KG1 (cell line): ENCODE measurements at regions not wholly inside any gene's neighbourhood (a gene's known extent, or its start where the extent isn't known, plus 50 kb on each side); places are given as distances from the start of the nearest gene placed in this dataset.

ENCODE experiments used
- DNase-seq: peaks from one replicate; lab custom pipeline; 2025; lab: John Stamatoyannopoulos, UW

DNA sequence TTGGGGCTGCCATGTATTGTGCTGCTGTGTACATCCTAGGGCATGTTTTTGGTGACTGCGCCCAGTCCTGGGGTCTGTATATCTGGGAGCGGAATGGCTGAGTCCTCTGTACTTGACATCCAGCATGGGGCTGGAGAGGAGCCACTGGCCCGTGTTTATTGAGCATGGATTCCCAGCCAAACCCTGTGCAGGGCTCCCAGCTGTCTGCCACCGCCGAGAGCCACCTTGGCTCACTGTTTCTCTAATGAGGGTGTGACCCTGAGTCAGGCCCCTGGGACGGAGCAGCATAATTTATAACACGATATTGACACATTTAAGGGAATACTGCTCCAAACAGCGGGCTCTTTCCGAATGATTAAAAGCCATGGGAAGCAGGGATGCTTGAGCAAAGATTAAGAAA lies 211.5 kb upstream of the PWP1 start:
- DNase-seq = no peak

DNA sequence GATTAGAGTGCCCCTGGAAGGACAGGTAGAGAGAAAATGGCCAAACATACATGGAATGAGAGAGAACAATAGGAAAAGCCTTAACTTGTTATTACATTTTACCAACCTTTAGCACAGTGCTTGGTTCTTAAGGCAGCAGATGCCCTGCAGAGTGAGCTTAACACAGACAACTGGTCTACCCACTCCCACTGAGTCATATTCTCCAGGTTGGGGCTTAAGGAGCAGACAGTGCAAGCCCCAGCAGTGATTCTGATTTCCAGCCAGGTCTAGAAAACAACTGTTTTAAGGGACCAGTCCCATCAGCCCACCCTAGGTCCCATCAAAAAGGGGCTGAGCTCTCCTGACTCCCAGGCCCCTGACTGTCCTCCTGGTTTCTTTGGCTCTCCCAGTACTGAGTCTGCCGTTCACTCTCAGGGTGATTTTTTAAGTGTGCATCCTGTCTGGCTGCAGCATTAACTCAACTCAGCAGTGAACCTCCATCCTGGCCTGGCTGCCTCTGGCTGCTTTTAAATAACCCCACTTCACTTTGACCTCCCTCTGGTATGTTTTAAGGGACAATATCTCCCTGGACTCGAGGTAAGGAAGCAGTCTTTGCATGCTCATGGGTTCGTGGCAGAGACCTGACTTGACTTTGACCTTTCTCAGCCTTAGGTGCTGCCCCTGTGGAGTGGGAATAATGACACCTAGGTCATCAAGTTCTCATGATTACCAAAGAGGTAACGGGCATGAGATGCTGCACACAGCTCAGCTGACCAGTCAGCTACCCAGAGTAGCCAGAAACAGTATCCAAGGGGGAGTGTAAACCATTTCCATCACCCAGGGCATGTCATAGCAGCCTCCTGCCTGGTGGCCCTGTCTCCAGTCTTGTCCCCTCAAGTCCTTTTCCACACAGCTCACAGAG lies 210.7 kb upstream of the PWP1 start:
- DNase-seq = no peak

DNA sequence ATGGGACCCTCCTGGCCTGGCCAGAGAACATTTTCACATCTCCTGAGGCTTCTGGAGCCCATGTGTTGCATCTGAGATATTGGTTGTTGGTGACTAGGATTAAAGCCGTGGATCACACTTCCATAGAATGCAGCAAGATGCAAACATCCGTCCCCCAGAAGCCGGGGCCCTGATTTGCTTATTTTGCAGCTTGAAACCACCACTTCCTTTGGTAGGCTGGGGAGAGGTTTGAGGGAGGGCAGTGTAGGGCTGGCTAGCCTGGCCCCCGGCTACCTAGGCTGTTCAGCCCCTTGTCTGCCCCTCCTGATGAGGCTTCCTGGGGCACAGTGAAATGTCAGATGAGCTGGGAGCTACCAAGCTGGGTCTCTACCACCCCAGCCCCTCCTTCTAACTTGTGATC lies 209.7 kb upstream of the PWP1 start:
- no peak for DNase-seq

DNA sequence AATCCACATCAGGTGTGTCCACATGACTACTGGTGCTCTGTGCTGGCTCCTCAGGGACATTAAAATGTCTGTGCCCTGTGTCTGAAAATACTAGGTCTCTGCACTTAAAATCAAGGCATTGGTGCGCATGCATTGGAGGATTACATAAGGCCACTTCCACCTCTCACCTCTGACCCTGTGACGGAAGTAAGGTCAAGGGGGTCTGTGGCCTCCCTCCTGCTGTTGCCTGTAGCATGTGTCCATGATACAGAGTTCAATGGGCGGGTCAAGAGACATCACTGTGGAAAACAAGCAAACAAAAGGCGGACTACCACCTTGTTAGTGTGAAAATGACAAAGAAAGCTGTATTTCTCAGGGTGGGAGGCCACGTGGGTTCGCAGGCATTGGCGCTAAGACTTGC lies 208.6 kb upstream of the PWP1 start:
- DNase-seq = no peak

DNA sequence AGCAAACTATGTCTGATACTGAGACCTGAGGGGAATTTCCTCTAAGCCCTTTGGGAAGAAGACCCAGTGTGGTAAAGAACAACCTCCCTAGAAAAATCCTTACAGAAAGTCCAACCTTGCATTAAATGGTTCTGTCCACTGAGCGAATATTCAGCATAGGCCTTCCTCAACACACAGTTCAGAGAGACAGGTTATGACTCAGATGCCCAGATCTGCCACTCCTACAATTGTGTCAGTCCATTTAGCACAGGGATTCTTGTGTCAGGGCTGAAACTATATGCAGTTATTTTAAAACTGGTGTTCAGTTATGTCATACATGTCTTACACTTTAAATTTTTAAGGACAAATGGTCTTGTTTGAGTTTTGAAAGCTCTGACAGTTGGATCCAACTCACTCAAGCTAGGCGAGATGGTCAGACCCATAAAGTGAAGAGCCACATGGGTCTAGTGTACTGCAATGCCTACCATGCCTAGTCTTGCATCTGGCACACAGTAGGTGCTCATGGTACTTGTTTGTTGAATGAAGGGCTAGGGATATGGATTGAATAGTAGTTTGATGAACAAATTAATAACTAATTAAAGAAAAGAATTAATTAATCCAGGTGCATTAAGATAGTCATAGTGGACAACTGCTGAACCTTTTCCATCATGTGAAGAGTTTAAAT lies 207.5 kb upstream of the PWP1 start:
- DNase-seq = no peak

DNA sequence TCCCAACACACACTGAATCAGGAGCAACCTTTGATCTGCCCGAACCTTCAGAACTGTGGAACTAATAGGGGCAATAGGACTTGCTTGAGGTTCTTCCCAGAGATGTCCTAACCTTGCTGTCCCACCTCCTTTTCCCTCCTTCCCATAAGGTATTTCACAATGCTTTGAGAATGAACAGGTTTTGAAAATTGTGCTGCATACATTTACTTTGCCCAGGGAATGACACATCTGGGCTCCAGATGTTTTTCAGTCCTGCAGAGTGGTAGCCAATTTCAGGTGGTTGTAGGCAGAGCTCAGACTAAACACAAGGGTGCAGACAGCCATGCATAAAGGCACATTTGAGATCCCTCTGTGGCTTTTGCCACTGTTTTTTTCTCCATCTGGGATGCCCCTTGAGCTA lies 206.7 kb upstream of the PWP1 start:
- no peak for DNase-seq

DNA sequence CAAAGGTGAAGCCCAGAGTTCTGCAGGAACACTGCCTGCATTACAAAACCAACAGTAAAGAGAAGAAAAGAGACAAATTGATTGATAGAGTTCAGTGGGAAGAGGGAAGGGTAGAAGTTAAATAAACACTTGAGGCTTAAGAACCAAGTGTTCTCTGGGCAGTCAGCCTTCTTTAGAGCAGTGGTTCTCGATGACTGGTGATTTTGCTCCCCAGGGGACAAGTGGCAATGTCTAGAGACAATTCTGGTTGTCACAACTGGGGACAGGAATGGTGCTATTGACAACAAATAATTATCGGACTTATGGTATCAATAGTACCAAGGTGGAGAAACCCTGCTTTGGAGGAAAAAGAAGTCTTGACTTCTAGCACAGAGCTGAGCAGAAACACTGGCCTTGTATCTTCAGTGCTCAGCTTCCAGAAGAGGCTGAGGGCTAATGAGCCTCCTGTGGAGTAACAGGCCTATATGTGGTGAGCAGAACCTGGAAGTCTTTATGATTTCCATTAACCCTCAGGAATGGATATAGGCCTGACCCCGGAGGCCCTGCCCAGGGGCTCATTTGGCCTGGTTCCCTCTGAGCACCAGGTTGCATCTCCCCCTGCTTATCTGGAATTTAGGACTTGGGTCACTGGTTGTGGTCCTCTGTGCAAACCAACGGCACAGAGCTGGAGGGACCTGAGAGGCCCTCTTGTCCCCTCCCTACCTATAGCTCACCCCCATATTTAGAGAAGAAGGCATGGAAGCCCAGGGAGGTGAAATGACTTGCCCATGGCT lies 204.6 kb upstream of the PWP1 start:
- DNase-seq = no peak

DNA sequence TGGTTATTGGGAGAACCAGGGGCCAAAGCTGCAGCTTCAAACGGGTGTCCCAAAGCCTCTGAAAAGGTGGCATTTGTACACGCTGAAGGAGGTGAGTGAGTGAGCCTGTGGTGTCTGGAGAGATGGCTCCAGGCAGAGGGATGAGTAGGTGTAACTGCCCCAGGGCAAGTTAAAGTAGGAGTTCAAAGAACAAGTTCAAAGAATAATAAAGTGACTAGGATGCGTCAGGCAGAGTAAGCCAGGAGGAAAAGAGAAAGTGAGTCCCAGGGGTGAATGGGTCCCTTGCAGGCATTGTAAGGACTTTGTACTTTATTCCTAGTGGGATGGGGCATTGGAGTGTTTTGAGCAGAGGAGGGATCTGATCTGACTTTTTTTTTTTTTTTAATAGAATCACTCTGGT lies 201.4 kb upstream of the PWP1 start:
- no peak for DNase-seq

DNA sequence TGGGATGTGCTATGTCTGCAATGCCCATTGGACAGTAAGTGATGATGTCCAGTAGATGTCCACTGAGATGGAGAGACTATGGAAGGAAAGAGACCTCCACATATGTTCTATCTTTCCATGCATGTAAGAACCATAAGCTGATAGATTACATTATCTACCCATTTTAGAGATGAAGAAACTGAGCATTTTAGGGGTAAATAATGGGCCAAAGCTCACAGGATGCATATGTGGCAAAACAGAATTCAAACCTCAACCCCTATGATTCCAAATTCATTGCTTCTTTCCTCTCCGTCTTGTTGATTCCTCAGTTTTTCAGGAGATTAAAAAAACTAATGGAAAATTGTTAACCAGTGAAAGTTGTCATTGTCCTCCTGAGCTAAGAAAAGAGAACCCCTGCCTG lies 200.7 kb upstream of the PWP1 start:
- DNase-seq = no peak

DNA sequence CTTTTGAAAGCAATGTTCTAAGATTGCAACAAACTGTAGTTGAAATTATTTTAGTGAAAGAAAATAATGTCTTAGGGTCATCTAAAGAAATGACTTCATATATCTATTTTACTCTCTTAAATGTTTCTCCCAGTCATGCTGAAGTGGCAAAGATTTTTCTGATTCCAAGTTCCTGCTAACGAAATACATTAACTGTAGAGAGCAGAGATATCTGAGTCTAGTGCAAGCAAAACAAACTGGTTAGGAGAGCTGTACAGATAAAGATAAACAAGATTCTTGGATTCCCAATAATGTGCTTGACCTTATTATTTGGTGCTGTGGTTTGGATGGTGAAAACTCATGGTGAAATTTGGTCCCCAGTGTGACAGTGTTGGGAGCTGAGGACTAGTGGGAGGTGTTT lies 199.9 kb upstream of the PWP1 start:
- no peak for DNase-seq

DNA sequence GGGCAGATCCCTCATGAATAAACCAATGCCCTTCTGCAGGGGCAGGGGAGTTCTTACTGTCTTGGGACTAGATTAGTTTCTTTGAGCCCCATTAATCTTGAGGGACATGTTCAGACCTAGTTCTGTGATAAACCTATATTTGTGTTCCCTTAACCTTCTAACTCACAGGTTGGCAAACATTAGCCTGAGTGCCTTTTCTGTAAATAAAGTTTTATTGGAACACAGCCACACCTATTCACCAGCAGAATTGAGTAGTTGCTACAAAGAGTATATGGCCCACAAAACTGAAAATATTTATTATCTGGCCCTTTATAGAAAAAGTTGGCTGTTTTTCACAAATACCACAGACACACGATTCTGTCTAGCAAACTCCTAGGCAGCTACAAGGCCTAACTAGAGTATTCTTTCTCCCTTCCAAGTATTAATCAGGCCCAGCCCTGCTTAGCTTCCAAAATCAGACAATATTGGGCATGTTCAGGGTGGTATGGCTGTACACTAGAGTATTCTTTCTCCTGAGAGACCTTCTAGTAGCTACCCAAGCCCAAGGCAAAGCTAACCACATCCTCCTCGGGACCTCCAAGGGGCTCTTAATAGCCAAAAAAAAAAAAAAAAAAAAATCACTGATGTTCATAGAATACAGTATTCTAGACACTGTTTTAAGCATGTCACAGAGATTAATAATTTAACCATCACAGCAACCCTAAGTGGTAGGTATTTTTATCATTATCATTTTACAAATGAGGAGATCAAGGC lies 199.3 kb upstream of the PWP1 start:
- DNase-seq = no peak

DNA sequence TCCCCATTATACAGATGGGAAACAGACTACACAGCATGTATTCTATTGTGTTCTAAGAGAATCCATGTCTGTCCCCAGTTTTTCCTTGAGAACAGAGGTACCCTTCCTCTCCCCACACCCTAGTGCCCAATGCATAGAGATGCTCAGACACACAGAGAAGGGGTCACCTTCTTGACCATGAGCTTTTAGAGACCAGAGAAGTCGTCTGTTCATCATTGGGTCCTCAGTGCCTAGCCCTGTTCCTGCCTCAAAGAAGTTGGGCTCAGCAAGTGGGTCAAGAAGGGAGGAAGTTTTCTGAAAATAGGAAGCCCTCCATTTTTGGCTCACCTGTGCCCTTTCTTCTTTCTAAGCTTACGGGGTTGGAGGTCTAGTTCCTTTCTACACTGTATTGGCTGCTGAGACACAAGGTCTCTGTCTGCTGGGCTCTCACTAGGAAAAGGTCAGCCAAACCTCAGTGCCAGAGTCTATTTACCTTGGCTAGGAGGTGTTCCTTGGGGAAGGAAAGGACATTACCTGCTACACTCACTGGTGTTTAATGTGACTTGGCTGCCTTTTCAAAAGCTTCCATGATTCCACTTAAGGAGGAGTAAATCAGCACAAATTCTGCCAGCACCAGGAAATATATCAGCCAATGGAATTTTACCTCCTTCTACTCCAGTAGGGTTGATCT lies 198.5 kb upstream of the PWP1 start:
- DNase-seq = no peak

DNA sequence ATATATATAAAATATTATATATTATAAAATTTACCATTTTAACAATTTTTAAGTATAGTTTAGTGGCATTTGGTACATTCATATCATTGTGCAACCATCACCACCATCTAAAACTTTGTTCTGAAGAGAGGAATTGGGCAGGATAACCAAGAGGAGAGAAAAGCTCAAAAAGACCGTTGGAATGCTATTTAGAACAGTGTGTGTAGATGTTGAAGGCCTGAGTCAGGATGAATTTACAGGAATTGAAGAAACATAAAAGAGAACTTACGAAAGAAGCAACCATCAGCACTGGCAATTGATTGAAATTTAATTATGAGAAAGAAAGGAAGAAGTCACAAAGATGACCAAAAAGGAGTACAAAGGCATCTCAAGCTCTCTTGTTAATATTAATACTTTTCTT lies 196.9 kb upstream of the PWP1 start:
- DNase-seq = no peak

DNA sequence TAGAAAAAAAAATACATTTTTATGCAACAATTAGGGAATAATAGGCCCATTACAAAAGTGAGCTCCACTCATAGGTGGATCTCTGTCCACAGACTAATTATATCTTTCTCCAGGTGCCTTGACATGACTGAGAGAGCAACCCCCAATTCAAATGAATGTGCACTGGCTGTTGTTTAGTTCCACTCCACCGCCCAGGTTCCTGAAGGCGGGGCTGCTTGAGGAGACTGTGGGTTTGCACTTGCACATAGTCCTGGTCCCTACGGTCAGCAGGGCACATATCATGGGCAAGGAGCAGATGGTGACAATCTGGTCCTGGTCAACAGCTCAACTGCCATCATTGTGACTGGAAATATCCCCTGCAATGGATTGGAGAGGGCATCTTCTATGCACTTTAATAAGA lies 195.6 kb upstream of the PWP1 start:
- no peak for DNase-seq

DNA sequence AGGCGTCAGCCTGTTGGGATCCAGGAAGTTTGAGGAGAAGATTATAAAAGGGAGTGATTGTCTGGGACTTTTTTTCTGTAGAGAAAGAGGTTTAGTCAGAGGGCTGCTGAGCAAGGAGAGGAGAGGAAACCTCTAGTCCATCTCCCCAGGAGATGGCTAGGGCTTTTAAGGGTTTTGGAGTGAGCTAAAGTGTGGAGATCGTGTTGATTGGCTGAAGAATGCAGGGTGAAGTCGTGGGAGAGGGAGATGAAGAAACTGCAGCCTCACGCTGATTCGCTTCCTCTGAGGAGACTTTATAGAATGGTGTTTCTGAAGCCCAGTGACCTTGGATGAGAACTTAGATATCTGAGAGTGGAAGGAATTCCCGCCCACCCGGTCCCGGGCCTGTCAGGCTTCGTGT lies 193.7 kb upstream of the PWP1 start:
- DNase-seq = no peak

DNA sequence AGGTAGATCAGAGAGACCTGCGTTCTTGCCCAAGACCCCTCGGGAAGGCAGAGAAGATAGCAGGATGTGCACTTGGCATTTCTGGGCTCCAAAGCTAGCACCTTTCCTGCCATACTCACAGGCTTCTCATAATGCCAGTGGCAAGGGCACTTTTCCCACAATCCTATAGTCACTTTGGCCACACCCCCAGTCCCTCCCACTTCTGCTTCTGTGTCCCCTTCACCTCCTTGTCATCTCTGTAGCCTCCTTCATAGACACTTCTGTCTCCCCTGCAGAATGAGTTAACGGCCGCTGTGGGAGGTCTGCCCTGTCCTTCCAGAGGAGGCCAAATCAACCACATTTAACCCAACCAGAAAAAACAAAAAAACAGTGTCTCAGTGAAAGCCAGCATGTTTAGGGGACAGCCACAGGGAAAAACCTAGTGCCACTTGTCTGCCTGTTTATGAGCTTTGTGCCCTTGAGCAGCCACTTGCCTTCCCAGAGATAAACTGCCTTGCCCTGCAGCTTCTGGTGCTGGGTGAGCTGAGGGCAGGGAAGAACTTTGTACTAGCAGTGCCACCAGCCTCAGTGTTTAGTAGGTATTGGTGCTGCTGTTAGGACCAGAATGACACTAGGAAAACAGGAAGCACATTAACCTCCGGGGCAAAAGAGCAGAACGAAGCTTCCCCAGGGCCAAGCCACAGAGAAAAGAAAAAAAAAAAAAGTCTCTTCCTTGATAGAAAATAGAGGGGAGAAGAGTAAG lies 193.0 kb upstream of the PWP1 start:
- no peak for DNase-seq

DNA sequence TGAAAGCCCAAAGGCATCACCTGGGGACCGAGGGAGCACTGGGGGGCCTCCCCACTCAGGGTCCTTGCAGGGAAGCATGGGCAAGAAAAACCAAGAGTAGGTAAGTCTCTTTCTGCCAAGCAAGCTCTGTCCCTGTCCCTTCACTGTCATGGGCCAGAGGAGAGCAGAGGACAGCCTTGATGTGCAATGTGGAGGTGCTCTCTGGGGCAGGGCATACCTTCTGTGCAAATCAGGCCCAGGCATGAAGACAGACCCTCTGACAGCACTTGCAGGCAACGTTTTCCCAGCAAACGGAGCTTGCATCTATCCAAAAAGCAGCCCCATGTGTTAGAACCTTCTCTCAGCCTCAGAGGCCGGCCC lies 192.5 kb upstream of the PWP1 start:
- DNase-seq = no peak

DNA sequence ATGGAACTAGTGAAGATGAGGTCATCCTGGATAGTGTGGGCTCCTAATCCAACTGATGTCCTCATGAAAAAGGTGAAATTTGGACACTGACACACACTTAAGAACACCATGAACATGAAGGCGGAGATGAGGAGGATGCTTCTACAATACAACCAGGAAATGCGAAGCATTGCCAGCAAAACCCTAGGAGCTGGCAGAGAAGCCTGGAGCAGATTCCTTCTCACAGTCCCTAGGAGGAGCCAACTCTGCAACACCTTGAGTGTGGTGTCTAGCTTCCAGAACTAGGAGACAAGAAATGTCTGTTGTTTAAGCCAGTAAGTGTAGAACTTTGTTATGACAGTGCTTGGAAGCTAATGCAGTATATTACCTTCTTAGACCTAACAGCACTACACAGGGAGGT lies 191.9 kb upstream of the PWP1 start:
- DNase-seq = no peak

DNA sequence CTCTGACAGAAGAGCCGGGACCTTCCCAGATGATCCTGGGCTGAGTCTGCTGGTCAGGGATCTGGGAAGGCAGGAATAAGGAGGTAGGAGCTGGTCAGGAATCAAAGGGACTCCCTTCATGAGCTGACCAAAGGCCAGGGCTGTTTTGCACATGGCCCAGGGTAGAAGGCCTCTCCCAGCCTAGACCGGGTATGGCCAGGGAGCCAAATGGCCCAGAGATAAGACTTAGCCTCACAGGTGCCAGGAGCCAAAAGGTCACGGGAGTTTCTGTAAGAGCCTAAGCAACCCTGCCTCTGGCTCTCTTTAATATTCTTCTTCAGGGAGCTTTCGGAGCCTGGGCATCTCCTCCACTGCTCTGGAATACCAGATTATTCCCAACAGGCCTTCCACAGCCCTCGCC lies 191.3 kb upstream of the PWP1 start:
- no peak for DNase-seq

DNA sequence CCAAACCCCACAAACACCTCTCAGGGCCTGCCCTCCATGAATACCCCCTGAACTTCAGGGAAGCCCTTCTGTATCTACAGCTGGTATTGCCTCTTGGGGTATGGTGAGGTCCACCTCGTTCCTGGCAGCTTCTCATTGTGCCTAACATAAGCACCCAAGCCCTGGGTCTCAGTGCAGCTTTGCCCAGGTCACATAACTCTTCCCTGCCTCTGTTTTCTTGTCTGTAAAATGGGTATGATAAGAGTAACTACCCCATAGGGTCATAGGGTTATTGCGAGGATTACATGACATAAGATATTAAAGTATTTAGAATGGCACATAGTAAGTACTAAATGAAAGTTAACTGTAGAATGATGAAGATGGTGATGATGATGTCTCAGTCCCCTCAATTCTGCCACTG lies 190.0 kb upstream of the PWP1 start:
- no peak for DNase-seq

DNA sequence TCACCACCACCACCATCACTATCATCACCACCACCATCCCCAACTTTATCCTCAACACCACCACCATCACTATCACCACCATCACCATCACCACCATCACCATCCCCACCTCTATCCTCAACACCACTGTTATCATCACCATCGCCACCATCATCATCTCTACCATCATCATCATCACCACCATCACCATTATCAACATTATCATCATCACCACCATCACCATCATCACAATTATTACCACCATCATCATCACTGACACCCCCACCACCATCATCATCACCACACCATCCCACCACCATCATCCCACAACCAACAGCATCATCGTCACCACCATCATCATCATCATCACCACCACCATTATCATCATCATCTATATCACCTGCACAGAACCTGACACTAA lies 188.4 kb upstream of the PWP1 start:
- no peak for DNase-seq
